OCI-LY3 (cell line): ENCODE measurements at regions not wholly inside any gene's neighbourhood (a gene's known extent, or its start where the extent isn't known, plus 50 kb on each side); places are given as distances from the start of the nearest gene placed in this dataset.

ENCODE experiments used
- EZH2phosphoT487 ChIP-seq: fragments of 200-600 bp; shearing (Covaris generic); IDR thresholded peaks from 2 replicates; pipeline ENCODE4 v1.6.1; 2018; ENCODE audit warnings: antibody characterized with exemption, mixed run types, low read depth
- TF ChIP-seq, protein P1 (sequence below): fragments of 200-600, 300-600 bp; sonication (generic); IDR thresholded peaks from 2 replicates; pipeline ENCODE4 v1.5.1; 2014; ENCODE audit warnings: antibody characterized with exemption, low read length, low read depth

DNA sequence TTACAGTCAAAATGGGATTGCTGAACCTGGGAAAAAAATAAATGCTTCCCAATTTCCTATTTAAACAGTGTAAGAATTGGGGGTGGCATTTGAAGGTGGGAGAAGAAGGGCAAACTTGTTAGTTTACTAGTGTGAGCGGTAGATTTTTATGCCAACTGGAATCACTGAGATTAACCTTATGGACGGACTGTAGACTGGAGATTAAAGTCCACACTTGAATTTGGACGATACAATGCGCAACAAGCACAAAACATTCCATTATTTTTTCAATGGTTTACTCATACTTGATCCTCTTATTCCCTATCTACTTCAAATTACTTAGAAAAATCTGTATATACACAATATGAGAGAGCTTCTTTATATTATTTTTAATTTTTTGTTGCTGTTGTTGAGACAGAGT, 269.6 kb upstream of the KLF14 start:
- TF ChIP-seq, protein P1, sequence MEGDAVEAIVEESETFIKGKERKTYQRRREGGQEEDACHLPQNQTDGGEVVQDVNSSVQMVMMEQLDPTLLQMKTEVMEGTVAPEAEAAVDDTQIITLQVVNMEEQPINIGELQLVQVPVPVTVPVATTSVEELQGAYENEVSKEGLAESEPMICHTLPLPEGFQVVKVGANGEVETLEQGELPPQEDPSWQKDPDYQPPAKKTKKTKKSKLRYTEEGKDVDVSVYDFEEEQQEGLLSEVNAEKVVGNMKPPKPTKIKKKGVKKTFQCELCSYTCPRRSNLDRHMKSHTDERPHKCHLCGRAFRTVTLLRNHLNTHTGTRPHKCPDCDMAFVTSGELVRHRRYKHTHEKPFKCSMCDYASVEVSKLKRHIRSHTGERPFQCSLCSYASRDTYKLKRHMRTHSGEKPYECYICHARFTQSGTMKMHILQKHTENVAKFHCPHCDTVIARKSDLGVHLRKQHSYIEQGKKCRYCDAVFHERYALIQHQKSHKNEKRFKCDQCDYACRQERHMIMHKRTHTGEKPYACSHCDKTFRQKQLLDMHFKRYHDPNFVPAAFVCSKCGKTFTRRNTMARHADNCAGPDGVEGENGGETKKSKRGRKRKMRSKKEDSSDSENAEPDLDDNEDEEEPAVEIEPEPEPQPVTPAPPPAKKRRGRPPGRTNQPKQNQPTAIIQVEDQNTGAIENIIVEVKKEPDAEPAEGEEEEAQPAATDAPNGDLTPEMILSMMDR, result no peak
- no peak for TF ChIP-seq EZH2phosphoT487
